Neural crest cell (in vitro differentiated cells): ENCODE measurements at regions not wholly inside any gene's neighbourhood (a gene's known extent, or its start where the extent isn't known, plus 50 kb on each side); places are given as distances from the start of the nearest gene placed in this dataset.

Experiments used
- DNase-seq: peaks from one replicate; pipeline ENCODE4 v3.0.0; 2021; ENCODE audit warnings: low read depth, mixed read lengths, low spot score
- H3K27ac Mint-ChIP-seq: one replicate; pipeline ENCODE4 v1.8.0; 2021; ENCODE audit warnings: mild to moderate bottlenecking, mixed read lengths; ENCODE audit not compliant: unreplicated experiment
- H3K27me3 Mint-ChIP-seq: 2 replicates; pipeline ENCODE4 v1.8.0; 2021; ENCODE audit warnings: low read depth, mild to moderate bottlenecking, mixed read lengths
- H3K36me3 Mint-ChIP-seq: 2 replicates; pipeline ENCODE4 v1.8.0; 2021; ENCODE audit warnings: low read depth, mild to moderate bottlenecking, mixed read lengths
- H3K4me1 Mint-ChIP-seq: 2 replicates; pipeline ENCODE4 v1.8.0; 2021; ENCODE audit warnings: mixed read lengths
- H3K4me3 Mint-ChIP-seq: one replicate; pipeline ENCODE4 v1.8.0; 2021; ENCODE audit warnings: mild to moderate bottlenecking, mixed read lengths
- H3K9me3 Mint-ChIP-seq: 2 replicates; pipeline ENCODE4 v1.8.0; 2021; ENCODE audit warnings: mixed read lengths
- CTCF ChIP-seq: fragments of 200-600 bp; sonication (generic); conservative IDR thresholded peaks from 2 replicates; pipeline ENCODE4 v1.5.0; 2021; ENCODE audit warnings: antibody characterized with exemption, mild to moderate bottlenecking

DNA sequence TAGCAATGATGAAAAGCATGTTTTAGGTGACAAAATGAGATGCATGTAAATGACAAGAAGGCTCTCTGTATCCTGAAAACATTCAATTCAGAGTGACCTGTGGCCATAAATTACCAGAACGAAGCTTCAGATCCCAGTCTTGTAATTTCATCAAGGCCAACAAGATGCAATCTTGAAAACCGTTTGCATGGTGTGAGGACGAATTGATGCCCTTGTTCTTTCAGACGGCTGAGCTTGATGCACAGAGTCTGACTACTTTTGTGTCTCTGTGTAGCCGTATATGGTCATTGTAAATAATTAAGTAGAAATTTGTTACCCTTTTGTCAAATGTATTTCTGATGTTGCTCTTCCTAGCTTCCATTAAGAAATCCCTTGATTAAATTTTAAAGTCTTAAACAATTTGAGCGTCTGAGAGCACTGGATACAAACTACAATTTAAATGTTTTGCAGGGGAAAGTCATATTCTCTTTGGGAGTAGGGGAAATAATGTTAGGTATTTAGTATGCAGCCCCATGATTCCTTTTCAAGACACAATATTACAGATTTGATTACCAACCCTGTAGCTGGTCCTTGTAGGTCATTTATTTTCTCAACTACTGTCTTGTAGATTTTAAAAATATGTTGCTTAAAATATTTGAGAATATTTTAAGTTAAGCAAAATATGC lies 125.8 kb upstream of the PCDH9 start:
- H3K27me3 Mint-ChIP-seq, result no peaks in the 10 kb centered on the region
- H3K4me3 Mint-ChIP-seq, result no peak overlapping the region
- peaks cover 6% of the 10 kb centered on the region for H3K4me1 Mint-ChIP-seq
- TF ChIP-seq CTCF, result no peak
- H3K9me3 Mint-ChIP-seq, result peaks cover under 1% of the 10 kb centered on the region
- DNase-seq, result no peak
- H3K27ac Mint-ChIP-seq, result no peak overlapping the region
- no peaks in the 10 kb centered on the region for H3K36me3 Mint-ChIP-seq

- Mint-ChIP-seq H3K27me3 (no peaks in the 10 kb centered on the region), H3K36me3 (peaks cover 2% of the 10 kb centered on the region), H3K4me1 (peaks cover 6% of the 10 kb centered on the region), H3K27ac (no peak overlapping the region), H3K4me3 (no peak overlapping the region), H3K9me3 (peaks cover 8% of the 10 kb centered on the region)
- TF ChIP-seq CTCF, result no peak
- DNase-seq, result no peak
Observed at GRCh38 chr13:67353941-67354340, 123.8 kb upstream of the PCDH9 start.

GRCh38 chr13:67353031-67353430 lies 122.9 kb upstream of the PCDH9 start:
- Mint-ChIP-seq H3K9me3 (peaks cover 8% of the 10 kb centered on the region), H3K4me3 (no peak overlapping the region), H3K36me3 (peaks cover 2% of the 10 kb centered on the region), H3K27me3 (no peaks in the 10 kb centered on the region), H3K27ac (no peak overlapping the region), H3K4me1 (peaks cover 6% of the 10 kb centered on the region)
- DNase-seq, result no peak
- TF ChIP-seq CTCF, result no peak

- peaks cover 2% of the 10 kb centered on the region for H3K36me3 Mint-ChIP-seq
- no peak for DNase-seq
Observed at GRCh38 chr13:67351909-67352308, 121.8 kb upstream of the PCDH9 start.

GRCh38 chr13:67351114-67351513 lies 121.0 kb upstream of the PCDH9 start:
- H3K27ac Mint-ChIP-seq, result no peak overlapping the region
- H3K27me3 Mint-ChIP-seq, result no peaks in the 10 kb centered on the region
- peaks cover 10% of the 10 kb centered on the region for H3K9me3 Mint-ChIP-seq
- TF ChIP-seq CTCF, result no peak
- H3K36me3 Mint-ChIP-seq, result peaks cover 2% of the 10 kb centered on the region
- DNase-seq, result no peak
- no peak overlapping the region for H3K4me3 Mint-ChIP-seq
- peaks cover 5% of the 10 kb centered on the region for H3K4me1 Mint-ChIP-seq

More at GRCh38 chr13:67351909-67352308, 121.8 kb upstream of the PCDH9 start:
- no peaks in the 10 kb centered on the region for H3K27me3 Mint-ChIP-seq
- peaks cover 10% of the 10 kb centered on the region for H3K9me3 Mint-ChIP-seq
- H3K4me1 Mint-ChIP-seq, result peaks cover 6% of the 10 kb centered on the region
- H3K27ac Mint-ChIP-seq, result no peak overlapping the region
- H3K4me3 Mint-ChIP-seq, result no peak overlapping the region
- TF ChIP-seq CTCF, result no peak
